MM.1S (cell line): ENCODE measurements at regions not wholly inside any gene's neighbourhood (a gene's known extent, or its start where the extent isn't known, plus 50 kb on each side); places are given as distances from the start of the nearest gene placed in this dataset.
"Not testable (repeated sequence)": the region's sequence is repeated elsewhere in the genome, so short reads cannot be mapped to it uniquely, and the experiment has no call there.

Experiments
- DNase-seq: peaks from one replicate; pipeline ENCODE4 v3.0.0-alpha.2; 2015
- H2AFZ ChIP-seq: fragments of 300-600 bp; sonication (generic); 2 replicates; pipeline ENCODE4 v1.6.0; 2016; ENCODE audit warnings: antibody characterized with exemption, low read length
- H3F3A ChIP-seq: fragments of 300-600 bp; sonication (generic); 2 replicates; pipeline ENCODE4 v1.6.1; 2016; ENCODE audit warnings: mild to moderate bottlenecking, antibody characterized with exemption, low read length, moderate library complexity, mixed read lengths; ENCODE audit not compliant: insufficient read depth
- H3K27ac ChIP-seq: fragments of 300-600 bp; sonication (generic); 2 replicates; pipeline ENCODE4 v1.5.1; 2016; ENCODE audit warnings: mild to moderate bottlenecking, low read length
- H3K27me3 ChIP-seq: fragments of 300-600 bp; sonication (generic); replicated peaks from 2 replicates; pipeline ENCODE4 v1.6.0; 2016; ENCODE audit warnings: low read length; ENCODE audit not compliant: insufficient read depth
- H3K36me3 ChIP-seq: fragments of 300-600 bp; sonication (generic); replicated peaks from 2 replicates; pipeline ENCODE4 v1.6.1; 2016; ENCODE audit warnings: mild to moderate bottlenecking, low read length, mixed read lengths; ENCODE audit not compliant: insufficient read depth
- H3K4me1 ChIP-seq: fragments of 300-600 bp; sonication (generic); 2 replicates; pipeline ENCODE4 v1.6.1; 2016; ENCODE audit warnings: low read length, mixed read lengths
- H3K4me2 ChIP-seq: fragments of 300-600 bp; sonication (generic); 2 replicates; pipeline ENCODE4 v1.6.0; 2016; ENCODE audit warnings: low read depth, low read length
- H3K4me3 ChIP-seq: fragments of 300-600 bp; sonication (generic); 2 replicates; pipeline ENCODE4 v1.5.1; 2016; ENCODE audit warnings: low read length, mixed read lengths
- H3K79me2 ChIP-seq: fragments of 300-600 bp; sonication (generic); 2 replicates; pipeline ENCODE4 v1.6.1; 2016; ENCODE audit warnings: mixed run types, low read length, mixed read lengths
- H3K9ac ChIP-seq: fragments of 300-600 bp; sonication (generic); 2 replicates; pipeline ENCODE4 v1.6.1; 2016; ENCODE audit warnings: low read length, mixed read lengths
- H3K9me2 ChIP-seq: fragments of 300-600 bp; sonication (generic); replicated peaks from 2 replicates; pipeline ENCODE4 v1.6.1; 2016; ENCODE audit warnings: mild to moderate bottlenecking, low read length, mixed read lengths; ENCODE audit not compliant: insufficient read depth
- H3K9me3 ChIP-seq: fragments of 300-600 bp; sonication (generic); replicated peaks from 2 replicates; pipeline ENCODE4 v1.6.1; 2016; ENCODE audit warnings: mild to moderate bottlenecking, low read length, mixed read lengths; ENCODE audit not compliant: insufficient read depth
- H4K20me1 ChIP-seq: fragments of 300-600 bp; sonication (generic); 2 replicates; pipeline ENCODE4 v1.6.1; 2016; ENCODE audit warnings: mild to moderate bottlenecking, low read length, moderate library complexity, mixed read lengths; ENCODE audit not compliant: insufficient read depth
- CTCF ChIP-seq: fragments of 300-600 bp; sonication (generic); IDR thresholded peaks from 2 replicates; pipeline ENCODE4 v1.5.1; 2016; ENCODE audit warnings: antibody characterized with exemption, low read length, mixed read lengths
- EZH2 ChIP-seq: fragments of 300-600 bp; sonication (generic); optimal IDR thresholded peaks from 2 replicates; pipeline ENCODE3; 2017; ENCODE audit warnings: low read depth, mild to moderate bottlenecking, antibody characterized with exemption, low read length, mixed read lengths
- EZH2phosphoT487 ChIP-seq: fragments of 300-600 bp; sonication (generic); IDR thresholded peaks from 2 replicates; pipeline ENCODE4 v1.6.1; 2018; ENCODE audit warnings: antibody characterized with exemption, low read length

- Histone ChIP-seq H3K9me2 (no peaks in the 10 kb centered on the region), H3K36me3 (no peaks in the 10 kb centered on the region), H3K4me3 (no peak overlapping the region), H3K4me1 (no peaks in the 10 kb centered on the region), H3K27ac (no peak overlapping the region), H2AFZ (no peak overlapping the region), H4K20me1 (no peaks in the 10 kb centered on the region), H3K9me3 (no peaks in the 10 kb centered on the region), H3K27me3 (no peaks in the 10 kb centered on the region), H3K79me2 (no peaks in the 10 kb centered on the region), H3F3A (no peaks in the 10 kb centered on the region), H3K4me2 (no peak overlapping the region), H3K9ac (no peak overlapping the region)
- TF ChIP-seq EZH2phosphoT487 (no peak), EZH2 (no peak), CTCF (no peak)
- DNase-seq = no peak
Observed at GRCh38 chr16:51834133-51834532, 683.1 kb upstream of the SALL1 start.

DNA sequence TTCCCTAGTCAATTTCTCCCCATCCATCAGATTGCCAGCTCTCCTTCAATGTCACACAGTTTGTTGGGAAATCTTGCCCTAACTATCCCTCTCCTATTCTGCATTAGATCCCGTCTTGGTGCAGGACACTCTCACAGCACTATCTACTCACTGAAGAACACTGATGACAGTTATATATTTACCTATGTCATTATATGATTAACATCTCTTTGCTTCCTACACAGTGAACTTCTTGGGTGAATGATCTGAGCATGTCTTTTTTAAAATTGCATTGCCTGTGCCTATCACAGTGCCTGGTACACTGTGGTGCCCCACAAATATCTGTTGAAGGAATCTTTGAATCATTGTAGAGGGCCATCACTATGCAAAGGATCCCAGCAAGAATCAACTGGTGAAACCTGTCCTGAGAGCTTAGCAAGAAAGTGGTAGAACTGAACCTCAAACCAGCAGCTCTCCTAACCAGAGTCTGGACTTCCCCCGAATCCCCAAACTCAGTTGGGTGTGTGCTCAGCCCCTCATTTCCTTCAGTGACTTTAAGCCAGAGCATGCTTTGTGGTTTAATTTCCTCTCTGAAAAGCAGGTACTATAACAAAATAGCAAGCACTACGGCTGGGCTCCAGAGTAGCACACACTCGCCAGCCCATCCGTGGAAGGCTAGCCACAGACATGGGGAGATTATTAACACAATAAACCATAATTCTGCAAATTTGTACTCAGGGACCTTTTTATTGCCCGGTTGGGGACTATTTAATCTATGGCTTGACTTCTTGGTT, 680.7 kb upstream of the SALL1 start:
- Histone ChIP-seq H3K27ac (no peak overlapping the region), H3K4me1 (no peaks in the 10 kb centered on the region), H4K20me1 (no peaks in the 10 kb centered on the region), H3K4me2 (no peak overlapping the region), H3F3A (no peaks in the 10 kb centered on the region), H3K9me2 (no peaks in the 10 kb centered on the region), H3K9ac (no peak overlapping the region), H3K27me3 (no peaks in the 10 kb centered on the region), H3K36me3 (no peaks in the 10 kb centered on the region), H2AFZ (no peak overlapping the region), H3K4me3 (no peak overlapping the region), H3K9me3 (no peaks in the 10 kb centered on the region), H3K79me2 (no peaks in the 10 kb centered on the region)
- TF ChIP-seq CTCF = no peak
- no peak for TF ChIP-seq EZH2
- TF ChIP-seq EZH2phosphoT487 = no peak
- DNase-seq = no peak

- H3K79me2 ChIP-seq, H3K27me3 ChIP-seq, H4K20me1 ChIP-seq, H3K4me3 ChIP-seq, H3K9me3 ChIP-seq, H3K4me1 ChIP-seq, H3K9ac ChIP-seq, H3K27ac ChIP-seq, H3K36me3 ChIP-seq, H3F3A ChIP-seq, H3K4me2 ChIP-seq, DNase-seq, H2AFZ ChIP-seq, H3K9me2 ChIP-seq: not testable (repeated sequence)
Observed at GRCh38 chr16:51831034-51831433, 680.0 kb upstream of the SALL1 start.

GRCh38 chr16:51825779-51826178, 674.7 kb upstream of the SALL1 start:
- TF ChIP-seq EZH2phosphoT487 (no peak), EZH2 (no peak), CTCF (no peak)
- no peaks in the 10 kb centered on the region for H3K27me3 ChIP-seq
- no peaks in the 10 kb centered on the region for H3K36me3 ChIP-seq
- H3K4me2 ChIP-seq = no peak overlapping the region
- H3K4me3 ChIP-seq = no peak overlapping the region
- no peaks in the 10 kb centered on the region for H3K9me3 ChIP-seq
- no peak overlapping the region for H3K9ac ChIP-seq
- H3K9me2 ChIP-seq = no peaks in the 10 kb centered on the region
- H3F3A ChIP-seq = no peaks in the 10 kb centered on the region
- no peak overlapping the region for H3K27ac ChIP-seq
- H3K4me1 ChIP-seq = no peaks in the 10 kb centered on the region
- no peaks in the 10 kb centered on the region for H4K20me1 ChIP-seq
- no peak for DNase-seq
- H3K79me2 ChIP-seq = no peaks in the 10 kb centered on the region
- H2AFZ ChIP-seq = no peak overlapping the region
